GM03348 (cell line): ENCODE measurements at regions not wholly inside any gene's neighbourhood (a gene's known extent, or its start where the extent isn't known, plus 50 kb on each side); places are given as distances from the start of the nearest gene placed in this dataset.

Experiments used
- DNase-seq: peaks from one replicate; pipeline ENCODE4 v3.0.0; 2012; ENCODE audit warnings: low spot score

DNA sequence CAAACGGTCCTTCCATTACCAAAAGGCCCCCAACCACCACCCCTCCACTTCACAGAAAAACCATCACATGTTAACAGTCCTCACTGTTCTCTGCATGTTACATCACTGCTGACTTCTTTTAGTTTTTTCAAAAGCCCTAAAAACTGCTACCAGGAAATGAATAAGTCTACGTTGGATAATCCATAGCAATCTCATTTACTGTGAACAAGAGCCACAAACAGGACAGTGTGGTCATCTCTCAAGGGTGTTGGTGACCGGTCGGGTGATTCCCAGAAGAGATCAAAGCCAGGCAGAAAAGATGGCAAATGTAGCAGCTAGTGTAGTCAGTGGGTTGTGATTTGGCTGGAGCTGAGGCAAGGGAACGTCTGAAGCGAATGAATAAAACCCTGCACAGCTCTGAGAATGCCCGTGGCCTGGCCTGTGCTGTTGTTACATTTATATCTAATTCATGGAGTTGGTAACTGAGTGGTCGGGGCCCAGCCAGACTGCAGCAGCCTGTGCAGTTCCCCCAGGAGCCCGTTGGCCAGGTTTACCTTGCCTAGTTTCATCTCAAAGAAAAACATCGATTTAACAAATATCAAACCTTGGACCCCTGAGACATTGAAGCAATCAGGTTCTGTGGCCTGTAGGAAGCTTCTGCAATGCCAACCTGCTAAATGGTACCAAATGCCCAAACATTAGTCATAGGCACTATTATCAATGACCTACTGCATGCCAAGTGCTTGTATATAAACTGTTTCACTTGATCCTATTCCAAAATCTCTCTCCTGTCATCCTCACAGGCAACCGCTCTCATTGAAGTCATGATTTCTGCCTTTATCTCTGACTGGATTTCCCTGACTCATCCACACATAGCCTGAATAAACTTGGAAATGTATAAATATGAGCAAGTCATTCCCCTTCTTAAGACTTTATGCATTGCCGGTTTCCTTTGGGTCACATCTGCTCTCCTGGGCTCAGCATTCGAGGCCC is 153.8 kb upstream of the SERP2 start:
- DNase-seq = no peak

DNA sequence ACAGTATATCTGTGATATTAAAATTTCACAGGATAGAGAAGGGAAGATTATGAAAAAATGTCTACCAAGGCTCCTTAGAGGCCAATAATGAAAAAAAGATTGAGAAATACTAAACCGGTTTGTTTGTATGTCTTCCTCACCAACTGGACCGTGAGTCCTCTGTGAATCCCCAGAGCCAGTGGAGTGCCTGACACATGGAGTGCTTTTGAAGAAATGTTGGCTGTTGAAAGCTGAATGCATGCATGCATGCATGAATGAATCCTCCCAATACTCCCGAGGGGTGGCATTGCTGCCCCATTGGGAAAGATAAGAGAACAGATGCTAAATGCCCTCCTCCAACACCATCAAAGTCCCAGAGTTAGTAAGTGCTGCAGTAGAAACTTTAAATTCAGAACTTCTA is 152.7 kb upstream of the SERP2 start:
- no peak for DNase-seq

DNA sequence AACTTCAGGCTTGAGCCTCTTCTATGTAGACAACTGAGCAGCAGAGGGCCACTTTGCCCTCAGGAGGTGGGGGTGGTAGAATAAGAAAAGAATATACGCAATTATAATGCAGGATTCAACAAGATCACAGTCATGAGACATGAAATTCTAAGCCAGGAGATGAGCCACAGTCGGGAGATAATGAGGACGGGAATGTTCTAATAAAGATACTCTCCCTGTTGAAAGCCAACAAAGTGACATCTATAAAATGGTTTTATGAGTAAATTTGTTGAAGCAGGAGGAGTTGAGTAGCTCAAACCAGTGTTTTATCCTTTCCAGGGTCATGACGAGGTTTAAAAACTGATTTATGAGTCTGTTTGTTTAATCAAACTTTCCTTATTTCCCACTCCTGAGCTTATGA is 152.0 kb upstream of the SERP2 start:
- no peak for DNase-seq

DNA sequence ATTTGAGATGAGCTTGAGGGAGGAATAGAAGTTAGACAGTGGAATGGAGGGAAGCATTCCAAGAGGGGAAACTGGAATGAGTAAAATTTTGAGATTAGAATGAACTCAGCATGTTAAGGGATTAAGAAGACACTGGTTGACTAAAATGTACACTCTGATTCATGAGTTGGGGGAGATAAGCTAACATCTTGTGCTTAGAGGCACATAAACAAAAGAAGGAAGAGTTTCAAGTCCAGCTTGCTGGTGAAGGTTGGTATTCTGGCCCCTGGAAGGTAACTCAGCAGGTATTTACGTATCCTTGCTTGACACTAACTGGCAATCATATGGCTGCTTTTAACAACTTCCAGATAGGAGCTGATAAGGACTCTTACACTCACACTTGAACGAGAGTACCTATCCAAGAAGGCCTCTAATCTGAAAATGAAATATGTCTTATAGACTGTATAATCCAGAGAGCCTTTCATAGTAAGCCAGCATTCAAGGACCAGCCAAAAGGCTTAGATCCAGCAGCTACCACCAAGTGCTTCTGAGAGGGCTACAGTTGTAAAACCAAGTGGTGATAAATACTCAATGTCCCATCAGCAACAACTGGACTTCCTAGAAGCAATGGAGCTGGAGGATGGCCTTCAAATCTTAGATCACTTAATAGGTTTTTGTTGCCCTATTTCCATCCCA is 149.7 kb upstream of the SERP2 start:
- DNase-seq = no peak

DNA sequence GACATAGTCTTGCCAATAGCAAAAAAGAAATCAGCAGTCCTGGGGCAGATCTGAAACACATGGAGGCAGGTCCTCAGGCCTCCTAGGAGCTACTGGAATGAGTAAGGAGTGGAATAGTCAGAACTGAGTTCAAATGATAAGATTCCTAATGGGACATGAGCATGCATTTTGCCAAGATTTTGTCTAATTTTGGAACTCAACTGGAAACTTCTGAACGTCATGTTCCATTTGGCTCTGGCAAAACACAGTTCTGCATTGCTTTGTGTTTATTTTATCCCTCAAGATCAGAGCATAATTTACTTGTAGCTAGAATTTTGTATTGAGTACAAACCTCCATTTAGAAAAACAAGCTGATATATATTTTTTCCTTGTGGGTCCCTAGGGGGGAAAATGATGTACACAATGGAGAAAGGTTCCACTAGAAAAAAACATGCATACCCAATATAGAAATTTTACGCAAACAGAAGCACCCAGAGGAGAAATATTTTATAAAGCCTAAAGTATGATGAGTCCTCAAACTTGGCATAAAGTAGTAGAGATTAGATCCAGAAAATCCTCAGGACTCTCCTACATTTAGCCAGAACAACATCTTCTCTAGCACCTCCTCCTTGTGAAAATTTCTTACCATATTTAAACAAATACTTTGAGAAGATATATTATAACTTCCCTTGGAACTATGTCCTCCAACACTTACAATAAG is 149.0 kb upstream of the SERP2 start:
- DNase-seq = no peak

DNA sequence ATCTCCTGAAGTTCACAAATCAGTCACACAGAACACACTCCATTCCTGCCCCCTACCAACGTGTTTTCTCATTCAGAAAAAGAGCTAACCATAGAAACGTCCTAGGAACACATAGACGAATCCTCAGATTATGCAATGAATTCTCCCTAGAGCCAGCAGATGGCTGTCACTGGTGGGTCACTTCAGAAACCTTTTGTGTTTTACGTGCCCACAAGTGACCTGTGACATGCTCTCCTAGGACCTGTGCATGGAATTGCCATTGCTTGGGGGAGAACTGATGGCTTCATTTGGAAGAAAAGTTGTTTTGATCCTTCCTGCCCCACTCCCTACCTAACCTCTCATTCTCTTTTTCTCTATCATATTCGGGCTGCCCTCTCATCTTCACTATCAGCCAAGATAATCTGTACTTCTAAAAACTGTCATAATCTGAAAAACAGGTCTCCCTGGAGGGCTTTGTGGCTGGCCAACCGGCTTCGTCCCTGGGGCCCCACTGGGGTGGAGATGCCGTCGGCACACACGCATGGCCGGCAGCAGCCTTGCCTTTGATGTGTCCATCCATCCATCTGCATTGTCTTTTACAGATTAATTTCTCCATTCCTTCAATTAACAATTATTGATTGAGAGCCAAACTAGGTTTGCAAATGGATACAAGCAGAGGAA is 144.1 kb upstream of the SERP2 start:
- DNase-seq = no peak

DNA sequence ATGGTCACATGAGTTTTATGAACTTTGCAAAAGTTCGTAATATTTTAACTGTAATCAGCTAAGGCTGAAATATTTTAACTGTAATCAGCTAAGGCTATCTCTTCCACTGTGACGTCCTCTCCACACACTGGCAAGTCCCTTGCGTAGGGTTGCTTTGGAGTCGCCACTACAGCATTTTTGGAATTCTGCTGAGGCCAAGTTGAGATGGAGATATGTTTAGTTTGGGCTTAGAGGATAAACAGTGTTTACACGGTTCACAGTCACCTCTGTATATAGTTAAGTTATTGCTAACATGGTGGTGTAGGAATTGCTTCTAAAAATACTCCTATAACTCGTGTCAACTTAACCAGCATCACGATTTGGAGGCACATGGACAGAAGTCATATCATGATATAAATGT is 143.6 kb upstream of the SERP2 start:
- DNase-seq = no peak

DNA sequence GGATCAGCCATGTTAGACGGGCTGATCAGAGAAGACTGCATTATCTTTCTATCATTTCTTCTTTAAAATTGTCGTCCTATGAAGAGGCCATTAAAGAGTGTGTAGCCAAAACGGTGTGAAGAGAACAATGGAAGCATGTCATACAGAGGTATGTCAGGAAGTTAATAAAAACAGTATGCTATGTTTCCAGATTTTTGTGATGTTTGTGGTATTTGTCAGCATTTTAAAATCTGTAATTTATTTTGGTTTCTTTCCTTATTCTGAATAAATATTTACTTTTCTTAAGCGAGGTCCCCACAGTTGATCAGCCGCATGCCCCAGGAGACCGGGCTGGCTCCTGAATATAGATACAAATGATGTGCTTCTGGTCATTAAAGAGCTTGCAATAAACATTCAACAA is 142.9 kb upstream of the SERP2 start:
- DNase-seq = no peak

DNA sequence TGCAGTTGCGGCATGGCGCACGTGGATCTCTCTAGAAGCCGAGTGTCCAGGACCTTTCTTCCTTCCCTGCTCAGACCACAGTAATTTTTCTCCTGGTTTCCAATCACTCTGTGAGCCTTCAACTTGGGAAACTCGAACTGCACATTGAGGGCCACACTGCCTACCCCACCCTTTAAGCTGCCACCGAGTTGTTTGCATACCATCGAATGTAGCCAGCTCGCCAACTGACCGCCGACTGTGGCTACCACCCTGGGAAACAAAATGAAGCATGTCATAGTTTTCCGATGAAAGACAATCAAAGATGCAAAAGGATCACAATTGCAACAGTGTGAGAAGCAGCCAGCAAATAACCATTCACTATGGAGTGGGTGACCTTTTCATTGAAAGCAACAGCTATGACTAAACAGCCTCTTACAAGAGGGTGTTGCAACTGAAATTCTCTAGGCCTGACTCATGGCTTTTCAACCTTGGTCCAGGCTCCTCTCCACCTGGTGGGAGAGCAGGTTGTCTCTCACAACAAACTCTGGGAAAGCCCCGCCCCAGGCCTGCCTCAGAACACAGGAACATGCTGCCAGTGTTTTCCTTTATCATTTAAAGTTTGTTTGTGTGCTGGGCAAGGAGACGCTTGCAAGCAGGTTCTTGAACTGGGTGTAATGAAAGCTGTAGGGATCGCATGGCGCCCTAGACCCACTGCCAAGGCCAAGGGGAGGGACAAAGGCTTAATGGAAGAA is 141.7 kb upstream of the SERP2 start:
- peak; percentile 88 for DNase-seq

DNA sequence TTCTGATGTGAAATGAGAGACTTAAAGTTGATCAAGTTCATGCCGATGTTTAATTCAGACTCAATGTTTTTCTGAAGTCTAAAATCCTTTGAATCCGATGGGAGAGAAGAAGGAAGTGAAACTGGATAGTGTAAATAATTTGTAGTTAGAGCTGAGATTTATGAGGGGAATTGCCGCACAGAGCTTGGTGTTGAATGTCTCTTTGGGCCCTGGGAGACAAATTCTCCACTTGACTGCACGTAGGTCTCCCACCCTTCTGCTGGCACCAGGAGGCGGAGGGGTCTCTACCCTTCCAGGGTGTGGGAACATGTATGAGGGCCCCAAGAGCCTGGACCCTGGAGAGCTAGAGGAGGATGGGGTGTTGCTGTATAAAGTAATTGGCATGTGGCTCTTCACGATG is 140.8 kb upstream of the SERP2 start:
- DNase-seq = no peak

DNA sequence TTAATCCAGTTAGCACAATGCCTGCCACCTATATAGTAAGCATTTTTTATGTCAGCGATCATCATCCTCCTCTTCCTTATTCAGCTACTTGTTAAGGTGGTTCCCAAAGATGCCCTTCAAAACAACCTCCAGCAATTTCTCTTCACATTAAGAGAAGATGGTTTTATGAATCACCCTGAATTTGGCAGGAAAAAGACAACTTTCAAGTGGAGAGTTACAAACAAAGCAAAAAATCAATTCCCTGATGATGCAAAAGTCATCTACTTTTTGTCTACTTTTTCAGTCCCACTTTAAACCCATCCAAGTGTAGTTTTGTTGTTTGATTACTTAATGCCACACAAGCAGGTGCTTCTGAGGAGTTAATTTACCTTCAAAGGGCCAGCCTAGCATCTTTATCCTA is 139.1 kb upstream of the SERP2 start:
- DNase-seq = no peak

DNA sequence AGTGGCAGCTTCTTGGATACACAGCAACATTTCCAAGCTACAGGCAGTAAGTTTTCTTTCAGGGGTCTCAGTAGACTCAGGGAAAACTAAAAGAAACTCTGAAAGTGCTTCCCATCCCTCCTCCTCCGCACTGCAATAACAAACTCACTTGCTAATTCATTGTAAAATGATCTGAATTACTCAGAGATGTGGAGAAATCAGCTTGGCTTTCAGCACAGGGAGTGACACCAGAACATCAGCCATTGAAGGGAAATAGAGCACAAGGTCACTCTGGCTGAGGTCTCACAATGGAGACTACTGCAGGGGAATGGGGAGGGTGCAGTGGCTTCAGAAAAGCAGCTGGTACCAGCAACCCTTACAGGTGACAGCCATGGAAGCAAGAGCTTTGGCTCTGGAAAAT is 137.3 kb upstream of the SERP2 start:
- no peak for DNase-seq

DNA sequence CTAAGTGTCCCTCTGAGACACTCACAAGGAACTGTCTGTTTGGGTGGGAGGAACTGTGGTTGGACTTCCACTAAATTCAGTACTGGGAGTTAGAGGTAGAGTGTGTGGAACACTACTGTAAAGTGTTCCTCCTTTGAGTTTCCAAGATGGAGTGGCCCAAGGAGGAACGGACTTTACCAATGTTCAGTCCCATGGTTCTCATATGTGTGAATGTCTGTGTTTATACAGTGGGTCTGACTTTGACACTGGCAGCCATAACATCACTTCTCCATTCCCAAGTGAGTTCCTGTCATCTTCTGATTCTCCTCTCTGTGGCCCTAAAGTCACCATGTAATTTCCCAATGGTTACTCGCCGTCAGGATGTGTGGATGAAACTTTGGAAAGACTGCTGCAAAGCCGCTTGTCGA is 136.8 kb upstream of the SERP2 start:
- DNase-seq = no peak

DNA sequence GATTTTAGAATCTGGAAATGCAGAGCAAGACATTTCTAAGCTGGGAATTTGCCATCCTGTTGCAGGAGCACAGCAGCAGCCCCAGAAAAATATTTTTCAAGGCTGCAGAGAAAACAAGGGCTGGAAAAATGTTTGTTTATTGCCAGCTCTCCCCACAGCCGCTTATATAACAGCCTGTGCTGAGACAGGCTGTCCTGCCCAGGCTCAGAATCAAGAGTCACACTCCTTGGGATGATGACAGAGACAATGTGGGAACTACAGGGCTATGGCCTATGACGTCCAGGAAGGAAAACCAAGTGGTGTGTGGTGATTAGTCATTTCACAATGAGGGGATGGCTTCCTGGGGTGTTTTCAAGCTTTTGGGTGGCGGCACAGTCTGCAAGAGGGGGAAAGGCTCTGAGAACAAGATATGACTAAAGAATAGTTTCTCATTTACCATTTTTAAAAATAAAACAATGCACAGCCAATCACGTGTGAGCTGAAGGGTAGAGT is 136.3 kb upstream of the SERP2 start:
- DNase-seq = peak; percentile 82

DNA sequence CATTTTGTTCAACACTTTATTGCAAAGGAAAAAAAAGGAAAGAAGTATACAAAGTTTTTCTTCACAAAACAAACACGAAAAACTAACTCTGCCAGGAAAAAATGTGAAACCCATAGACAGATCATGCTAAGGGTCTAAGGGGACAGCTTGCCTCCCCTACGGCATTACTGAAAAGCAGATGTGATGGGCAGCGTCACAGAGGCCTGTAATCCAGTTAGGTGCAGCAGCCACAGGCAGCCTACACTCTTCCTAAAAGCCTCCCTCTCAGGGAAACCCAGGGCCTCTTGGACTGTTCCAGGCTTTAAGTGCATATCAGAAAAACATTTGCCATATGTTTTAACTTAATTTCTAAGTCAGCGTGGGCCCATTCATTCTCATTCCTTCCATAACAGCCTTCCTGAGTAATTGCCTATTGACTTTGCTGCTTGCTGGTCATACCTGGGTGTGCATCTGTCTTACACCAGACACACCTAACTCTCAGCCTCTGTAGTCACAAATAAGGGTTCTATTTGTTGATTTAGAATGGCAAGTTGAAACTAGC is 135.7 kb upstream of the SERP2 start:
- DNase-seq = peak; percentile 29

DNA sequence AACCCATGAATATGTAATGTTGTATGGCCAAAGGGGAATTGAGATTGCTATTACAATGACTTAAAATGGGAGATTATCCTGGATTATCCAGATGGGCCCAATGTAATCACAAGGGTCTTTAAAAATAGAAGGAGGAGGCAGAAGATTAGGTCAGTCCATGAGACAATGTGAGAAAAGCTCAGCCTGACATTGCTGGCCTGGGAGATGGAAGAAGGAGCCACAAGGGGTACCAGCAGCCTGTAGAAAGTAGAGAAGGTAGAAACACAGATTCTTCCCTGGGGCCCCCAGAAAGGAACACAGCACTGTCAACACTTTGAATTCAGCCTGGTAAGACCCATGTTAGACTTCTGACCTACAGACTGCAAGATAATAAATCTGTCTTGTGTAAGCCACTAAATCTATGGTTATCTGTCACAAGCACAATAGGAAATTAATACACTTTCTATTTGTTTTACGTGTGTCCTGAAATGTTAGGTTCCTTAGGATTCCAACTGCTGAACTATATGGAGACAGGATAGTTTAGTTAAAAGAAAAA is 132.9 kb upstream of the SERP2 start:
- DNase-seq = no peak

DNA sequence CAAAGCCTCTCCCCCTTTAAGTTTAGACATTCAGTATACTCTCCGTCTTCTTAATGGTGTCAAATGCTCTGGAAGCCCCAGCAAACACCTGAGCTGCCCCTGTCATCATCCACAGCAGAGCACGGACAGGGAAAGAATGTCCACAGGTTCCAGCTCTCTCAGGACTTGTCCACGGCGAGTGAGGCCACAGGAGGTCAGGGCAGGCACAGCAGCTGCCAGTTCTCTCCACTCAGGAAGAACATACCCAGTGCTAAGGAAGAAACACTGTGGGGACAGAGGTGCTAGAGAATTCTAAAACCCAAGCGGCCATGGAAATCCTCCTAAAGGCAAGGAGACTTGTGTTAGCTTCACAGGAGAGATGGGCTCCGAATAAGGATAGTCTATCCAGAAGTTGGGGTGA is 132.0 kb upstream of the SERP2 start:
- no peak for DNase-seq

DNA sequence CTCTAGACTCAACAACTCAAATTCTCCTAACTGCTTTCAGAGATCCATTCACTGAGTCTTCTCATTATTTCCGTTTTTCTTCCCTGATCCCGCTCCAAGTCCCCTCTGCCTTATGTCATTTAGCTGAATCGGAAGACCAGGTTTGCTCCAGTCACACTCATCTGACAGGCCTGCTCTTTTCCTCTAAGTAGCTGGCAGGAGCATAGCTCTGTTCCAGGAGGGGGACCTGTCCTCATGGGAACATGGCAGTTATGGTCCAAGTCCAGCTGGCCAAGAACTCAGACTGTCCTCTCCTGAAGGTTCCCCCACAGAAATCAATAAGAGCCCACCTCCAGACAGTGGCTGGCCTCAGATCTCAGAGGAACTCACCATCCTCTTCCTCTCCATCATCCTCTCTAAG is 130.9 kb upstream of the SERP2 start:
- no peak for DNase-seq

DNA sequence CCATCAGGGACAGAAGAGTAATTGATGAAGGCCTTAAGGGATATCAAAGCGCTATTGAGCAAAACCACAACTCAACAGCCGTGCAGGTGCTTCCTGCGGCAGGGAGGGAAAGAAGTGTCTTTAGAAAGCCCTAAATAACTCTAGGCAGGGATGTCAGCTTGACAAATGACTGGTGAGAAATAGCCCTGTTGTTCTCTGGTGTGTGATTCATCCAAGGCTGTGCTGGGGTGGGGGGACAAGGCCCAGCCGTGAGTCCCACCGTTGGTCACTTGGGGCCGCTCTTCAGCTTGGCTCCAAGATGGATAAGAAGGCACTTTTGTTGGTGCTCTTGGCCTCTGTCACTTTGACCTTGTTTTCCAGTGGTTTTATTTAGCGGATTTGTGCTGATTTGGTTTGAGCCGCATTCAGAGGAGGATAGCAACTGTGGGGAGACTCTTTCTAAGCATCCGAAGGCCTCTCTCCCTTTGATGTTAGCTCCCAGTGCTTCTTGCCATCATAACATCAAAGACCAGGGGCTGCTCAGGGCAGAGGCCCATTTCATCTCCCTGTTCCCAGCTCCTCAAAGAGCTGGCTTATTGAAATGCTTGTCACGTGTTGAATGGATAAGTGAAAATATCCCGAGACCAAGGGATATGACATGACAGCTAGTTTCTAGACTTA is 130.3 kb upstream of the SERP2 start:
- DNase-seq = no peak

DNA sequence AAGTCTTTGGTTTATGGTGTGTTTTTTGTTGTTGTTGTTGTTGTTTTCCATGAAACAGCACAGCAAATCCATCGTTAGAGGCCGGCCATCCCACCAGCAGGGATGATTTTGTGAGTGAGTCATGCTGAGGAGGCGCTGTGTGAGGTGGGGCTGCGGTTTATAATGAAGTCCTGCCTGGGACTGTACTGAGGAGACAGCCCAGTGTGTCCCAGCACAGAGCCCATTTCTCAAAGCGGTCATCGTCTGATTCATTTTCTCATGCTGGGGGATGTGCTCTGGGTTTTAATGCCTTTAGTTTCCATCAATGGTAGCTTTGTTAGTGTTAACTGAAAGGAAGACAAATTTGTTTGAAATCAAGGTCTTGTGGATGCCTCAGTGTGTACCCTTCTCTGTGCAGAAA is 129.3 kb upstream of the SERP2 start:
- DNase-seq = no peak
